SIG-M5 treated with dmso at 0.1 percent for 504 hours (cell line): ENCODE measurements at regions not wholly inside any gene's neighbourhood (a gene's known extent, or its start where the extent isn't known, plus 50 kb on each side); places are given as distances from the start of the nearest gene placed in this dataset.
"Not testable (repeated sequence)": the region's sequence is repeated elsewhere in the genome, so short reads cannot be mapped to it uniquely, and the experiment has no call there.

ENCODE experiments used
- DNase-seq: peaks from one replicate; lab custom pipeline; 2025; ENCODE audit not compliant: unreplicated experiment; lab: John Stamatoyannopoulos, UW

DNA sequence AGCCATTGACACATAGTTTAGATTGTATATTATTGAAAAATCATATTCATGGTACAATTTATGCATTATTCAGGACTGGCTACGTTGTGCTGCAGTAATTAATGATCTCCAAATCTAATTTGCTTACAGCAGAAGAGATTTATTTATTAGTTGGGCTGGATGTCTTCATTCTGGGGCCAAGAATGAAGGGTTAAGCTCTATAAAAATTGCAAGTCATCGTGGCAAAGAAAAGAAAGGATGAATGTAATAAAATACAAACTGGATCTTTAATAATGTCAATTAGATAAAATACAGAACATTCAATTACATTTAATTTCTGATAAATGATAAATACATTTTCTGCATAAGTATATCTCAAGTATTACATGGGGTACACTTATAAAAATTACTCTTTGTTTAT, 151.8 kb upstream of the ANO5 start:
- DNase-seq = no peak

GRCh38 chr11:22042081-22042480, 150.8 kb upstream of the ANO5 start:
- DNase-seq = no peak

DNA sequence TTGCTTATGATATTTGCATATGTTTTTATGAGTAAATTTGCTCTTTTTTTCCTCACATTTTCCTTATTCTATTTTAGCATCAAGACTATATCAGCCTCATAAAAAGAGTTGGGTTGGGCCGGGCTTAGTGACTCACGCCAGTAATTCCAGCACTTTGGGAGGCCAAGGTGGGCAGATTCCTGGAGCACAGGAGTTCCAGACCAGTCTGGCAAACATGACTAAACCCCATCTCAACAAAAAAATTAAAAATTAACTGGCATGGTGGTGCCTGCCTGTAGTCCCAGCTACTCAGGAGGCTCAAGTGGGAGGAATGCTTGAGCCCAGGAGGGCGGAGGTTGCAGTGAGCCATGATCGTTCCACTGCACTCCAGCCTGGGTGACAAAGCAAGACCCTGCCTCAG, 148.8 kb upstream of the ANO5 start:
- DNase-seq = no peak

DNA sequence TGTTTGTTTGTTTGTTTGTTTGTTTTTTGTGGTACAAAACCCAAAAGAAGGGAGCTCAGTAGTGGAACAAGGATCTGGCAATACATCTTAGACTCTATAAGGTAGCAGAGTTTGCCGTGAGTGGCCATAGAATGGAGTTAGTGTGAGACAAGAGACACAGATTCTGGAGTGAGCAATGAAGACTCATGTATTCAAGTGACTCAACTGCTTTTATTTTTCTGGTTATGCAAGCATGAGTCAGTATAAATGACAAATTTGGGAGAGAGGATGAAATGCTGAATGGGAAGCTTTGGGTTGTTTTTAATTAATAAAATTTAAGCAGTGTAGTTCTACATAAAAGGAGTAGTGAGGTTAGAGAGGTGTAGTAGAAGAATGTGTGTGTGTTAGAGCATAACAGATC, 143.6 kb upstream of the ANO5 start:
- no peak for DNase-seq

- no peak for DNase-seq
These were observed 127.4 kb upstream of the ANO5 start for GRCh38 chr11:22065472-22065871.

DNA sequence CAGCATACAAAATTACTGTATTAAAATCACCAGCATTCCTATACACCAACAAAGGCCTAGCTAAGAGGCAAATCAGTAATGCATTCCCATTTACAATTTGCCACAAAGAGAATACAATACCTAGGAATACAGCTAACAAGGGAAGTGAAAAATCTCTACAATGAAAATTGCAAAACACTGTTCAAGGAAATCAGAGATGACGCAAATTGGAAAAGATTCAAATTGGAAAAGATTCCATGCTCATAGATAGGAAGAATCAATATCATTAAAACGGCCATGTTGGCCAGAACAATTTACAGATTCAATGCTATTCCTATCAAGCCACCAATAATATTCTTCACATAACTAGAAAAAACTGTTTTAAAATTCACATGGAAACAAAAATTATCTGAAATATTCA, 123.0 kb upstream of the ANO5 start:
- DNase-seq = no peak

DNA sequence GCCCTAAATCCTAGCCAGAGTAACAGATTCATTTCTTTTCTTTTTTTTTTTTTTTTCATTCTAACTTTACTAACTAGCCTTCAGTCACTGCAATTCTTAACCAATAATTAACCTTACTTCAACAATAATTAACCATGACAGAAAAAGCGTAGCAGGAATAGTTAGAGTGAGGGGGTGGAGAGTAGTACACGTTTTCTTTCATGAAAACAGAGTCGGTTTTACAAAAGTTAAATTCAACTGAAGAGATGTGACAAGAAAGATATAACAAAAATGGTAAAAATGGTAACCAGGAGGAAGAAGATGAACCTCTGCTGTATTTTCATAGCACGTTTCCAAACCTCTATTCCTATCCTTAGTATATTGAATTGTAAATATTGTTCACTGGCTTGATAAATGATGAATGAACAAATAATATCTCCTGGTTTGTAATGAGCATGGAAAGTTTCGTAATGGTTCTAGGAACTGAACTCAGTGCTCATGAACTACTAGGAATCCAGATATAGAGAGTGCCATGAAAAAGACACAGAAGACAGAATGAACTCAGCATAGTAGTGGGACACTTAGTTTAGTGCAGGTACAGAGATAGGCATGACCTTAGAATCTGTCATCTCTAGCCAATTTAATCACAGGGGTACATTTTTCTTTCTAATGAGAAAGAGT, 116.5 kb upstream of the ANO5 start:
- DNase-seq = no peak

DNA sequence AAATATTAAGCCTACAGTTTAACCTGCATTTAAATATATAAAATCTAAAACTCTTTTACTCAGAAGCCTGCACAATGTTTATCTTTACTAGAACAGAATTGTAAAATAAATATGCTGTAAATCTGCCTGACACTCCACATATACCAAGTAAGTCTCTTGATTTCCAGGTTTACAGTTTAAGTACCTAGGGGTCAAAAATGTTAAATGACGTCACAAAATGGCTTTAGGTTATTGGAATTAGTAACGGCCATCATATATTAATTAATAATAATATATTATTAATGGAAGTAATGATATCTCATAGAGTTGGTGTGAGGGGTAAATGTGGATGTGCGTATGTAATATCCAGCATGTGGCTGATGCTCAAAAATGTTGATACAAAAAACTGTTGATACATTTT, 114.8 kb upstream of the ANO5 start:
- no peak for DNase-seq

GRCh38 chr11:22079133-22079872, 113.6 kb upstream of the ANO5 start:
- no peak for DNase-seq

- no peak for DNase-seq
These were observed 110.7 kb upstream of the ANO5 start for GRCh38 chr11:22082178-22082577.

DNA sequence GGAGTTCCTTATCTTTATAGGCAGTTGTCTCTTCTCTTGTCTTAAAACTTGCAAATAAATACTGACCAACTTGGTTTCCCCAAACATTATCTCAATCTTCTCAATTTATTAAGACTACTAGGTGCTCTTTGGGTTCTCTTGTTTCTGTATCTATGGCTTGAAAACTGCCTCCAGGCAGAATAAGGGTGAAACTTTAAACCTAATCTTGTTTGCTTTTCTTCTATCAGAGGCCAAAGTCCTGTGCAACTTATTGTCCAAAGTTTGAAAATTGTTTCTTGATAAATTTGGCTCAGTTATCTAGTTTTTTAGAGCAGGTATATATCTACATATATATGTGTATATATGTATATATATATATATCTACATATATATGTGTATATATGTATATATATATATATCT, 110.1 kb upstream of the ANO5 start:
- no peak for DNase-seq

DNA sequence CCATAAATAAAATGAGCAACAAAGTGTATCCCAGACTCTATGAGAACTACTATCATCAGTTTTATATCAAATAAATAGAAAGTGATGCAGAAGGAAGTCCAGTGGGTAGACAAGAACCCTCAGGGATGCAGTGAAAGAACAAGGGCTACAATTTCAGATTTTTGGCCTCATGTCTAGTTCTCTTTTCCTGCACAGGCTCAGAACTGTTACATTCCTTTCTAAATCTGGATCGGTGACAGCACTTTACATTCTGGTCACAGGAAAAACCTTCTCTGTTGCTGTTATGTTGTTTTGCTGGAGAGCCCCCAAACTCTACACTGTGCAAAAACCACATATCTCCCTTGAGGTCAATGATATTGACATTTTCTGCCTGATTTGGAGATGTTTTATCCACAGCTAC, 108.8 kb upstream of the ANO5 start:
- no peak for DNase-seq

GRCh38 chr11:22084564-22084963, 108.3 kb upstream of the ANO5 start:
- DNase-seq = no peak

DNA sequence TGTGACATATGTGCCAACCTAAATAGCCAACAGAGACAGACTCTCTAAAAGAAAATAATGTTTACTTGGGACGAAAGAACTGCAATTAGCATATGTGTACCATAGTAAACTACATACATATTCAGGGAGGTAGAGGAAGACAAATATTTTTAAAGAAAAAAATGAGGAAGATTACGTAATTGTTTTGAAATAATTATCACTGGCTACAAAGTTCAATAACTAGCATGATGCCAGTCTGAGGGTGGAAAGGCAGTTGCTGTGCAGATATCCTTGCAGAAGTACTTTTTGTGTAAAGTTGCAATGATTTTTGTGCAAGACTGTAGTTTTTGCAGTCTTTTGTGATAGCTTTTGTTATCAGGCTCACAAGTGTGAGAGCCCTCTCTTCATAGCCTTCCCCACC, 103.3 kb upstream of the ANO5 start:
- DNase-seq = no peak

GRCh38 chr11:22106566-22106965, 86.3 kb upstream of the ANO5 start:
- DNase-seq = no peak

DNA sequence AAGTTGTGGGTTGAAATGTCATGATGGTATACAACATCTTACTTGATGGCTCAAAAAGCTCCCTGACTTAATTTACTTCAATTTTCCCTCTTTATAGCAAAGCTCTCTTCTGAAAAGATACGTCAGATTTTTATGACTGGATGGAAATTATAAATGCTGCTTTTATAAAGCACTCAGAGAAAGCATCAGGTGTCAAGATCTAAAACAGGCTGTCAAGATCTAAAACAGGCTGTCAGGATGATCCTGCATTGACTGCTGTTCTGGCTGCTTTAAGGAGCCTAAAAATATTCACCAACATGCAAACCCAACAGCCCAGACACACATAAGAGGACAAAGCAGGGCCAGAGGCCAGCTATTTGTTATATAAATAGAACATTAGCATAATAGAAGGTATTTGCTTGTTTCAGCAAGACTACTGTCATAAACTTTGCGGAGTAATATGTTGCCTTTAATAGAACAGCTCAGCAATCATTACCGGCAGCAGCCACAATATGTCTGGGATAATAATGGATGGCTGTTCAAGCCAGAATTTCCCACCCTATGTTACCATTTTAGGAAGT, 77.3 kb upstream of the ANO5 start:
- no peak for DNase-seq

DNA sequence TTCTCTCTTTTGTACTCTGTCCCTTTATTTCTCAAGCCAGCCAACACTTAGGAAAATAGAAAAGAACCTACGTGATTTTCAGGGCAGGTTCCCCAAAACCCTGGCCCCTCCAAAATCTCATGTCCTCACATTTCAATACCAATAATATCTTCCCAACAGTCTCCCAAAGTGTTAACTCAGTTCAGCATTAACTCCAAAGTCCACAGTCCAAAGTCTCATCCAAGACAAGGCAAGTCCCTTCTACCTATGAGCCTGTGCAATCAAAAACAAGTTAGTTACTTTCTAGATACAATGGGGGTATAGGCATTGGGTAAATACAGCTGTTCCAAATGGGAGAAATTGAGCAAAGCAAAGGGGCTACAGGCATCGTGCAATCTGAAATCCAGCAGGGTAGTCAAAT, 64.9 kb upstream of the ANO5 start:
- DNase-seq = not testable (repeated sequence)

DNA sequence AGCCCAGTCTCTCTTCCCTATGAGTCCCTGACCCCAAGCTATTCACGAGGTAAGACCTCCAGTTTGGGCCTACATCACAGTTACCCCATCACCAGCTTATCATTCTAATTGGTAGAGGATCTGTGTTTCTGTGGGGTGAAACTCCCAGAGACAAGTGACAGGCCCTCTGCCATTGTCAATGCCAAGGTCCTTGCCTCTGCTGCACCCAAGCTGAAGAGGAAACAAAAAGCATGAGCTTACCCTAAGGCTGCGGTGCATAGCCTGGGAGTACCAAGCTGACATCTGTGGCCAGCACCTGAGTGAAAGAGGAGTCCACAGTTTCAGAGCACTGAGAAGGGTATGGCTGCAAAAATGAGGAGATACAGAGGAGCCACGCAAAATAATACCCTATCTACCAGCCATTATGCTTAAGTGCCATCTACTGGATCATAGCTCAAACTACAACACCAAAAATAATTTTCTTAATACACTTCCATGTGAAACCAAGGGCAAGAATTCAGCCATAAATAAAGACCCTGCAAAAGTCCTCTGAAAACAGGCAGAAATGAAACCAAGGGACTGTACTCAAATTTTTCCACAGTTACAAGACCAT, 62.3 kb upstream of the ANO5 start:
- DNase-seq = peak; percentile 29

DNA sequence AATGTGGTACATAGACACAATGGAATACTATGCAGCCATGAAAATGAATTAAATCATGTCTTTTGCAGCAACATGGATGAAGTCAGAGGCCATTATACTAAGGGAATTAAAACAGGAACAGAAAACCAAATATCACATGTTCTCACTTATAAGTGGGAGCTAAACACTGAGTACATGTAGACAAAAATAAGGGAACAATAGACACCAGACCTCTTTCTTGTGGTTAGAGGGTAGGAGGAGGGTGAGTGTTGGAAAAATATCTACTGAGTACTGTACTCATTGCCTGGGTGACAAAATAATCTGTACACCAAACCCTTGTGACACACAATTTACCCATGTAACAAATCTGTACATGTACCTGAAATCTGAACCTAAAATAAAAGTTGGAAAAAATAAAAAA, 59.1 kb upstream of the ANO5 start:
- DNase-seq = no peak

DNA sequence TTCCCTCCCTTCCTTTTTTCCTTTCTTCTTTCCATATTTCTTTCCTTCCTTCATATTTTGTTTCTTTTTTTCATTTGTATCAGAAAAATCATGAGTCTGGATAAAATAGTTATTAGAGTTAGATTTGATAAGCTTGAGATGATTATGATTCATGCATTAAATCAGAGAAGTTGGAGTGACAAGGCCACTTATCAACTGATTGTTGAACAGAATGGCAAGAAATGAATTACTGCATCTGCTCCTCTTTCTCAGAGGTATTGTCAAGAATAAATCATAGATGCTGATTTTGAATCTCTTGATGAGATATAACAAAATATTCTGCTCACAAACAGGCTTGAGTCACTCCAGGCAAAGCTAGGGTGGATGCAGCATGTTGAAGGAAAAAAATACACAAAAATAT, 54.6 kb upstream of the ANO5 start:
- no peak for DNase-seq
